ENCODE measurements at regions not wholly inside any gene's neighbourhood (a gene's known extent, or its start where the extent isn't known, plus 50 kb on each side); places are given as distances from the start of the nearest gene placed in this dataset.
A peak's percentile ranks its signal among the peaks of the same experiment; 100 is the strongest.

DNA sequence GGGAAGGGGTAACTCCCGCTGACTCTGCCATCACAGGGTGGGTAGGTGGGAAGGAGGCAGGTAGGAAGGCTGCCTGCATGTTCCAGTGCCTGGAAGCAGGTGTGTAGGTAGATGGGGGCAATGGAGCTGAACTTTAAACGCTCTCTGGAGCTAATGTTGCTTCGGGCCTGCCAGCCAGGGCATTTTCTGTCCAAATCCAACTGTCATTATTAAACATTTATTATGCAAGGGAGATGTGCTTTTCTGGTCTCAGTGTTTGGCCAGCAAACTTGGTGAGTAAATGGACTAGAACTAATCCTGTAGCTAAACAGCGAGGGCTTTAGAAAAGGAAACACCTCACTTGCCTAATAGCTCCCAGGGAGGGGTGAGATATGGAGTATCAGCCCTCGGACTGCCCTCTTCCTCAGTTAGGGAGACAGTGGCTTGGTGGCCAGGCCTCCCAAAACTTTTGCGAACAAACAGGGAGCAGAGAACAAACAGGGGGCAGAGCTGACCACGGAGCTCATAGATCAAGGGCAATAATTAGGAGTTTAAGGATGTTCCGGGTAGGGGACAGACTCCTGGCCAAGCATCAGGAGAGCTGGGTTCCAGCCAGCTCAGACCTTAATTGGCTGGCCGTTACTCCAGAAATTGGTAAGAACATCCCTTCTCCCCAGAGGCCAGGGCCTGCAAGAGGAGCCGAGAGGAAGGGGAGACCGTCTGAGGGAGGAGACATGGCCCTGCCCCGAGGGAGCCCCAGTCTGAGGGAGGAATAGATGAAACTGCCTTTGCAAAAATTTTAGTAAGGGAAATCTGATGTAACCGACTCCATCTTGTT is 131.1 kb downstream of the VEGFA start (continued):
- TF ChIP-seq, protein P1, sequence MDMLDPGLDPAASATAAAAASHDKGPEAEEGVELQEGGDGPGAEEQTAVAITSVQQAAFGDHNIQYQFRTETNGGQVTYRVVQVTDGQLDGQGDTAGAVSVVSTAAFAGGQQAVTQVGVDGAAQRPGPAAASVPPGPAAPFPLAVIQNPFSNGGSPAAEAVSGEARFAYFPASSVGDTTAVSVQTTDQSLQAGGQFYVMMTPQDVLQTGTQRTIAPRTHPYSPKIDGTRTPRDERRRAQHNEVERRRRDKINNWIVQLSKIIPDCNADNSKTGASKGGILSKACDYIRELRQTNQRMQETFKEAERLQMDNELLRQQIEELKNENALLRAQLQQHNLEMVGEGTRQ (IDR thresholded peaks at IDR 0.05; ENCODE audit: low read depth, low read length): no peak
- TF ChIP-seq, protein P1 (CRISPR knock-in tag; IDR thresholded peaks at IDR 0.05; ENCODE audit: borderline replicate concordance): no peak
- TF ChIP-seq MXD4 (CRISPR knock-in tag; IDR thresholded peaks at IDR 0.05): no peak
- TF ChIP-seq, protein P2, sequence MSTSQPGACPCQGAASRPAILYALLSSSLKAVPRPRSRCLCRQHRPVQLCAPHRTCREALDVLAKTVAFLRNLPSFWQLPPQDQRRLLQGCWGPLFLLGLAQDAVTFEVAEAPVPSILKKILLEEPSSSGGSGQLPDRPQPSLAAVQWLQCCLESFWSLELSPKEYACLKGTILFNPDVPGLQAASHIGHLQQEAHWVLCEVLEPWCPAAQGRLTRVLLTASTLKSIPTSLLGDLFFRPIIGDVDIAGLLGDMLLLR (CRISPR knock-in tag; IDR thresholded peaks at IDR 0.05): no peak
- no peak for TF ChIP-seq ZNF670 (CRISPR knock-in tag; IDR thresholded peaks at IDR 0.05; ENCODE audit: borderline replicate concordance)
- 0 out of 2 replicates have a peak, but pooled peaks have one; percentile 27 for TF ChIP-seq KDM4B (CRISPR knock-in tag; IDR thresholded peaks at IDR 0.05)
- TF ChIP-seq SIX4 (CRISPR knock-in tag; IDR thresholded peaks at IDR 0.05): no peak
- TF ChIP-seq, protein P3, sequence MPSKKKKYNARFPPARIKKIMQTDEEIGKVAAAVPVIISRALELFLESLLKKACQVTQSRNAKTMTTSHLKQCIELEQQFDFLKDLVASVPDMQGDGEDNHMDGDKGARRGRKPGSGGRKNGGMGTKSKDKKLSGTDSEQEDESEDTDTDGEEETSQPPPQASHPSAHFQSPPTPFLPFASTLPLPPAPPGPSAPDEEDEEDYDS (CRISPR knock-in tag; IDR thresholded peaks at IDR 0.05): no peak
- 0 out of 2 replicates have a peak, but pooled peaks have one; percentile 19 for TF ChIP-seq ZNF772 (CRISPR knock-in tag; IDR thresholded peaks at IDR 0.05)
- TF ChIP-seq MAFK (conservative IDR thresholded peaks at IDR 0.05 in 1 of 2, IDR thresholded peaks at IDR 0.05 in 1 of 2; ENCODE audit: low read length in 2 of 2): no peak
- TF ChIP-seq, protein P4, sequence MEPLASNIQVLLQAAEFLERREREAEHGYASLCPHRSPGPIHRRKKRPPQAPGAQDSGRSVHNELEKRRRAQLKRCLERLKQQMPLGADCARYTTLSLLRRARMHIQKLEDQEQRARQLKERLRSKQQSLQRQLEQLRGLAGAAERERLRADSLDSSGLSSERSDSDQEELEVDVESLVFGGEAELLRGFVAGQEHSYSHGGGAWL (CRISPR knock-in tag; IDR thresholded peaks at IDR 0.05): no peak
- no peak for TF ChIP-seq STAT5B (CRISPR knock-in tag; IDR thresholded peaks at IDR 0.05)
- TF ChIP-seq ZNF567 (CRISPR knock-in tag; IDR thresholded peaks at IDR 0.05; ENCODE audit: borderline replicate concordance): no peak
- no peak for TF ChIP-seq ZNF773 (CRISPR knock-in tag; IDR thresholded peaks at IDR 0.05; ENCODE audit: borderline replicate concordance)
- TF ChIP-seq, protein P5, sequence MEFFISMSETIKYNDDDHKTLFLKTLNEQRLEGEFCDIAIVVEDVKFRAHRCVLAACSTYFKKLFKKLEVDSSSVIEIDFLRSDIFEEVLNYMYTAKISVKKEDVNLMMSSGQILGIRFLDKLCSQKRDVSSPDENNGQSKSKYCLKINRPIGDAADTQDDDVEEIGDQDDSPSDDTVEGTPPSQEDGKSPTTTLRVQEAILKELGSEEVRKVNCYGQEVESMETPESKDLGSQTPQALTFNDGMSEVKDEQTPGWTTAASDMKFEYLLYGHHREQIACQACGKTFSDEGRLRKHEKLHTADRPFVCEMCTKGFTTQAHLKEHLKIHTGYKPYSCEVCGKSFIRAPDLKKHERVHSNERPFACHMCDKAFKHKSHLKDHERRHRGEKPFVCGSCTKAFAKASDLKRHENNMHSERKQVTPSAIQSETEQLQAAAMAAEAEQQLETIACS (CRISPR knock-in tag; IDR thresholded peaks at IDR 0.05): no peak
- no peak for TF ChIP-seq ZNF564 (CRISPR knock-in tag; IDR thresholded peaks at IDR 0.05)
- TF ChIP-seq, protein P6, sequence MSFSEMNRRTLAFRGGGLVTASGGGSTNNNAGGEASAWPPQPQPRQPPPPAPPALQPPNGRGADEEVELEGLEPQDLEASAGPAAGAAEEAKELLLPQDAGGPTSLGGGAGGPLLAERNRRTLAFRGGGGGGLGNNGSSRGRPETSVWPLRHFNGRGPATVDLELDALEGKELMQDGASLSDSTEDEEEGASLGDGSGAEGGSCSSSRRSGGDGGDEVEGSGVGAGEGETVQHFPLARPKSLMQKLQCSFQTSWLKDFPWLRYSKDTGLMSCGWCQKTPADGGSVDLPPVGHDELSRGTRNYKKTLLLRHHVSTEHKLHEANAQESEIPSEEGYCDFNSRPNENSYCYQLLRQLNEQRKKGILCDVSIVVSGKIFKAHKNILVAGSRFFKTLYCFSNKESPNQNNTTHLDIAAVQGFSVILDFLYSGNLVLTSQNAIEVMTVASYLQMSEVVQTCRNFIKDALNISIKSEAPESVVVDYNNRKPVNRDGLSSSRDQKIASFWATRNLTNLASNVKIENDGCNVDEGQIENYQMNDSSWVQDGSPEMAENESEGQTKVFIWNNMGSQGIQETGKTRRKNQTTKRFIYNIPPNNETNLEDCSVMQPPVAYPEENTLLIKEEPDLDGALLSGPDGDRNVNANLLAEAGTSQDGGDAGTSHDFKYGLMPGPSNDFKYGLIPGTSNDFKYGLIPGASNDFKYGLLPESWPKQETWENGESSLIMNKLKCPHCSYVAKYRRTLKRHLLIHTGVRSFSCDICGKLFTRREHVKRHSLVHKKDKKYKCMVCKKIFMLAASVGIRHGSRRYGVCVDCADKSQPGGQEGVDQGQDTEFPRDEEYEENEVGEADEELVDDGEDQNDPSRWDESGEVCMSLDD (CRISPR knock-in tag; IDR thresholded peaks at IDR 0.05; ENCODE audit: borderline replicate concordance): no peak
- TF ChIP-seq PTBP1 (IDR thresholded peaks at IDR 0.05; ENCODE audit: low read depth, low read length, poor library complexity, severe bottlenecking): no peak
- TF ChIP-seq CBX1 (IDR thresholded peaks at IDR 0.05; ENCODE audit: low read depth): no peak
- no peak for TF ChIP-seq ZNF3 (CRISPR knock-in tag; IDR thresholded peaks at IDR 0.05)
- TF ChIP-seq, protein P7, sequence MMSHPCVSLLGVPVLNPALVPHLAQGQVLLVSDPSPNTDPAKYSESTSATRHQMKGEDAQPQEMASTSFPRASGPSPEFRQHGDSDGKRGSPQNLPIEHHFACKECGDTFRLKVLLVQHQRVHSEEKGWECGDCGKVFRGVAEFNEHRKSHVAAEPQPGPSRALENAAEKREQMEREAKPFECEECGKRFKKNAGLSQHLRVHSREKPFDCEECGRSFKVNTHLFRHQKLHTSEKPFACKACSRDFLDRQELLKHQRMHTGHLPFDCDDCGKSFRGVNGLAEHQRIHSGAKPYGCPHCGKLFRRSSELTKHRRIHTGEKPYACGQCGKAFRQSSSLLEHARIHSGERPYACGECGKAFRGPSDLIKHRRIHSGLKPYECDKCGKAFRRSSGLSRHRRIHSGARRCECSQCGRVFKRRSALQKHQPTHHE (CRISPR knock-in tag; IDR thresholded peaks at IDR 0.05; ENCODE audit: borderline replicate concordance): no peak
